ENCODE measurements at regions not wholly inside any gene's neighbourhood (a gene's known extent, or its start where the extent isn't known, plus 50 kb on each side); places are given as distances from the start of the nearest gene placed in this dataset.

DNA sequence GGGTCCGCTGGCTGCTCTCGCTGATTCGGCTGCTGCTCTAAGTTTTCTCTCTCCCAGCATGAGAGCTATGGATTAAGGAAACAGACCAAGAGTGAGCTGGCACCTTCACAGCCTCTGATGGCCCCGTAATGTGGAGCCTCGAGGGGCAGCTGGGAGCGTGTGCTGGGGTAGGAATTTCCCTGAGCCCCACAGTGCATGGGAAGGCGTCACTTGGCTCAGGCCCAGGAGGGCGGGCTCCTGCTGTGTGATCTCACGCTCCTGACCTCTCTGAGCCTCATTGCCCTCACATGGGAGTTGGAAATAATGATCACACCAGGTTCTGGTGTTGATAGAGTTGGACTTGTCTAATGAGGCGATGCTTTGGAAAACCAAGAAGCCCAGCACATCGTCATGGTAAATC lies 238.6 kb upstream of the CRY1 start:
- intact Hi-C loops (cut with DNase I): no loop called here
- no peak for ATAC-seq
- no peak for DNase-seq (ENCODE audit: low spot score)

DNA sequence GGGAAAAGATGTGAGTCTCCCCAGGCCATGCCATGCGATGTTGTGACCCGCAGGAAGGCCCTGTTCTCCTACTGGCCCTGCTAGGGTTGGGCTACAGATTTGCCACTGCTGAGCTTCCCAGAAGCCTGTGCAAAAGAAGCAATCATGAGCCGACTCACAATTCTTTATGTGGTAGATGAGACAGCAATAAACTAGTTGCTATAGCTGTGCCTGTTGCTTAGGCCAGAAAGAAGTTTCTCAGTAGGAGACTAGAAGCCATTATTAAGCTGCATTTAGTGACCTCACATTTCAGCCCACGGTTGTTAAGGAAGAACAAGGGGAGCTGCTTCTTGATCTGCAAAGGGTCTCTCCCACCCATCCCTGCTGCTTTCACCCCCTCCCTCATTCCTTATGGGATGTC lies 239.4 kb upstream of the CRY1 start:
- no peak for DNase-seq (ENCODE audit: low spot score)
- ATAC-seq: no peak
- intact Hi-C loops (cut with DNase I): no loop called here

GRCh38 chr12:107335802-107336570 lies 242.6 kb upstream of the CRY1 start:
- intact Hi-C loops (cut with DNase I): no loop called here
- ATAC-seq: no peak
- DNase-seq (ENCODE audit: low spot score): no peak

- ATAC-seq (no peak), DNase-seq (ENCODE audit: low spot score) (no peak)
- intact Hi-C loops (cut with DNase I): no loop called here
Observed at GRCh38 chr12:107336695-107337094, 243.3 kb upstream of the CRY1 start.

DNA sequence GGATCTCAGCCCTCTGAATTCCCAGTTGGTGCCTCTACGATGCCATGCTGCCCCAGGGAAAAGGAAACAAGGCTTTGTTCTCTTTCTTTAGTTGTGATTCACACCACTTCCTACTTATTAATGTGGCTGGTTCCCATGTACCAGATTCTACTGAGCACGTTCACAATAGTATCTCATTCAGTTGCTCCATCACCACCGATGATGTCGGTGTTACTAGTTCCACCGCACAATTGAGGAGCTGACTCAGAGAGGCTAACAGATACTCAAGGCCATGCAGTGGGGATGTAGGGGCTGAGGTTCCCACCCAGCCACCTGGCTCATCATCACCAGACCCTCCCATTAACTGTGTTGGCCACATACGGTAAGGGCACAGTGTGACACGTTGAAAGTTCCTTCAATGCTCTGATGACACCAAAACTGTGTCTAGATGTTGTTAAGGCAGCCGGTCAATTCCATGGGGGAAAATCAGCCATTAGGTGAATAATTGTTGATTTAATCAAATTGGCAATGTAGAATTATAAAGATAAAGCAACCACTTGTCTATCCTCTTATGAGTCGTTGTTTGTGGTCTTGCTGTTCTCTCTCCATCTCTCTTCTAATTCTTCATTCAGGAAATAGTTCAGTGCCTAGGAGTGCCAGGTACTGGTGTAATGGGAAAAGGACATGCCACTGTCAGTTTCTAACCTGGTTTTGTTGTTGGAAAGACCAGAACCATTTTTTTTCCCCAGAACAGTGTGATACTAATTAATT lies 244.2 kb upstream of the CRY1 start:
- intact Hi-C loops (cut with DNase I): no loop called here
- DNase-seq (ENCODE audit: low spot score): no peak
- ATAC-seq: no peak

DNA sequence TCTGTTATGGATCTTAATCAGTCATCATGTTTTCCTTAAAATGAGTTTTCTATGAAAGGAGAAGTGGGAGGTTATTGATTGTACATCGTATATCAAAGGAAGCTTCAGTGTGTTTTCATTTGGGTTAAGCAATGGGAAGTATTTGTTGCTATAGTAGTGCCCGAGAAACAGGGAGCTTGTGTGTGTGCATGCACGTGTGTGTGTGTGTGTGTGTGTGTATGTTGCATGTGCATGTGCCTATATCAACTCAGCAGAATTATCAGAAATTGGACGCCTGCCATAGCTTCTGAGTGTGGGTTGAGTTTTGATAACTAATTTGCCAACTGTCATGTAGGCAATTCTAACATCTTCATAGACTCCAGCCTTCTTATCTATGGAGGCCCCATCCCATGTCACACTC lies 246.1 kb upstream of the CRY1 start:
- DNase-seq (ENCODE audit: low spot score) (no peak), ATAC-seq (no peak)
- intact Hi-C loops (cut with DNase I): no loop called here

DNA sequence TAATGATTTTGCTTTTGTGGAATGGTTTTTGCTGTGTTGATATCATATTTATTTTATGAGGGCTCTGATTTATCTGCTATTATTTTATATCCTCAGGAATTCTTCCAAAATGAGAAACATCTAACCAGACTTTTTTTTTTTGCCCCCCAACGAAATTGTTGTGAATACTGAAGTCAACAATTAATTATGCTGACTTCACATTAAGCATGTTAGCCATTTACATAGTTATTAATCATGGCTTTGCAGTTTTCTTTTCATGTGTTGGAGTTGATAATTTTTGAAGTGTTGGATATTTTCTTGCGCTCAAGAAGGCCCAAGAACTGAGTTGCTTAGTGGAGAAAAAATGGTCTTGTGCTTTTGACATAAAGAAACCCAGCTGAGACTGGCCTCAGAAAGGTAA lies 246.6 kb upstream of the CRY1 start:
- no peak for DNase-seq (ENCODE audit: low spot score)
- ATAC-seq: no peak
- intact Hi-C loops (cut with DNase I): no loop called here

GRCh38 chr12:107340898-107341297 lies 247.5 kb upstream of the CRY1 start:
- ATAC-seq (no peak), DNase-seq (ENCODE audit: low spot score) (no peak)
- intact Hi-C loops (cut with DNase I): no loop called here

GRCh38 chr12:107344035-107344808 lies 250.9 kb upstream of the CRY1 start:
- ATAC-seq (no peak), DNase-seq (ENCODE audit: low spot score) (no peak)
- intact Hi-C loops (cut with DNase I): no loop called here

GRCh38 chr12:107347261-107347660 lies 253.9 kb upstream of the CRY1 start:
- no peak for ATAC-seq
- intact Hi-C loops (cut with DNase I): no loop called here

GRCh38 chr12:107349008-107349747 lies 255.8 kb upstream of the CRY1 start:
- no peak for DNase-seq (ENCODE audit: low spot score)

More at GRCh38 chr12:107347261-107347660, 253.9 kb upstream of the CRY1 start:
- DNase-seq (ENCODE audit: low spot score): no peak

DNA sequence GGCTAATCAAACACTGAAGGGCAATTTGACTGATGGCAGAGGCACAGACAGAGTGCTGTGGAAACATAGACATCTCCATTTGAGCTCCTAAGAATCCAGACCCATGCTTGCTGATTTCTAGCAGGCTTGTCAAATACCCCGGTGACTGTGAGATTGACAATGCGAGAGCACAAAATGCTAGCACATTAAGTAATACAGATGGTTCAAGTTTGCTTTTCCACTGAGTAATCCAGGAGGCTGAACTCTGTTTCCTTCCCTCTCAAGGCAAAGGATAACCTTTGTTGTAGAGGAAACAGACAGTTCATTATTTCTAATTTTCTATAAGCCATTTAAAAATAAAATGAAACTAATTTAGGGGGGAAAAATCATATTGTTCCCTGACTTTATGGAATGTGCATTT lies 256.5 kb upstream of the CRY1 start:
- DNase-seq (ENCODE audit: low spot score) (no peak), ATAC-seq (no peak)
- intact Hi-C loops (cut with DNase I): no loop called here

More at GRCh38 chr12:107349008-107349747, 255.8 kb upstream of the CRY1 start:
- peak; percentile 91 for ATAC-seq
- intact Hi-C loops (cut with DNase I): no loop called here

- DNase-seq (ENCODE audit: low spot score): no peak
- intact Hi-C loops (cut with DNase I): no loop called here
- no peak for ATAC-seq
Observed at GRCh38 chr12:107351109-107351508, 257.8 kb upstream of the CRY1 start.

DNA sequence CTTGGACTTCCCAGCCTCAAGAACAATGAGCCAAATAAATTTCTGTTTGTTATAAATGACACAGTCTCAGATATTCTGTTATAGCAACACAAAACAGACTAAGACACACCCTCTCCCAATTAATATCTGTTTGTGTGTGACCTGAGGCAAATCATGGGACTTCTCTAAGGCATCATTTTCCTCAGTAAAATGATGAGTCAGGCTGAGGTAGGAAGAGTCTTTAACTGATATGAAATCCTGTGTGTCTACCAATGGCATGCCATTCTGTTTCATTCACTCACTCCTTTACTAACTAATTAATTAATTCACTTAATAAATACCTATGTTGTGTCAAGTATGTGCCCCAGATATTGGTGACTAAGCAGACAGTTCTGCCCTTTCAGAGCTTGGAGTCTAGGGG lies 258.4 kb upstream of the CRY1 start:
- no peak for ATAC-seq
- intact Hi-C loops (cut with DNase I): no loop called here
- no peak for DNase-seq (ENCODE audit: low spot score)

DNA sequence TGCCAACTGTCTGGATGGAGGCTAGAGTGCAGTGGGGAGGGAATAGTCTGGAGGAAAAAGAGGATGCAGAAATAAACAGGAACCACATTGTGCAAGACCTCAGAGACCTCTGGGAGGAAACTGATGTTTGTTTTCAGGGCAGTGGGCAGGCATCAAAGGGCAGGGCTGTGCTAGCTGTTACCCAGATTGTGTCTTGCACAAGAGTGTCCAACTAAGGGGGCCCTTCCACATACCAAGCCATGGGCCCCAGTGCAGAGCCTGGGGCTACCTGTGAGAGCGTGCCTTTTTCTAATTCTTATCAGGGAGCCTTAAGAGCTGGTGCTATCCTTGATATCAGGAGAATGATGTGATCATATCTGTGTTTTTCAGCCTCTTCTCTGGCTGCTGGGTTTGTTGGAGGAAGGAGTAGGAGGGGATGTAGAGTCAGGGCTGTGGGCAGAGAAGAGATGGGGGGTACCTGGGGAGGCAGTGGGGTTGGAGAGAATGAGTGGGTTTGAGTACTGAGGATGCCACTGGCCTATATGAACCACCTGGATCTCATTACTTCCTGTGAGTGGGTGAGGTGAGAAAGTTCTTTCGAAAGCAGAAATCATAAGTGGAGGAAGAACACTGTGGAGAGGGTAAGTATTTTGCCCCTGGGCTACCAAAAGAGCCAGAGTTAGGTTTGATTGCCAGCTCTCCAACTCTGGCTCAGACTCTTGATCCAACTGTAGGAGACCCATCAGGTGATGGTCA lies 259.2 kb upstream of the CRY1 start:
- intact Hi-C loops (cut with DNase I): no loop called here
- DNase-seq (ENCODE audit: low spot score): no peak
- peak; percentile 74 for ATAC-seq

GRCh38 chr12:107353312-107353711 lies 260.0 kb upstream of the CRY1 start:
- no peak for ATAC-seq
- intact Hi-C loops (cut with DNase I): no loop called here
- no peak for DNase-seq (ENCODE audit: low spot score)

DNA sequence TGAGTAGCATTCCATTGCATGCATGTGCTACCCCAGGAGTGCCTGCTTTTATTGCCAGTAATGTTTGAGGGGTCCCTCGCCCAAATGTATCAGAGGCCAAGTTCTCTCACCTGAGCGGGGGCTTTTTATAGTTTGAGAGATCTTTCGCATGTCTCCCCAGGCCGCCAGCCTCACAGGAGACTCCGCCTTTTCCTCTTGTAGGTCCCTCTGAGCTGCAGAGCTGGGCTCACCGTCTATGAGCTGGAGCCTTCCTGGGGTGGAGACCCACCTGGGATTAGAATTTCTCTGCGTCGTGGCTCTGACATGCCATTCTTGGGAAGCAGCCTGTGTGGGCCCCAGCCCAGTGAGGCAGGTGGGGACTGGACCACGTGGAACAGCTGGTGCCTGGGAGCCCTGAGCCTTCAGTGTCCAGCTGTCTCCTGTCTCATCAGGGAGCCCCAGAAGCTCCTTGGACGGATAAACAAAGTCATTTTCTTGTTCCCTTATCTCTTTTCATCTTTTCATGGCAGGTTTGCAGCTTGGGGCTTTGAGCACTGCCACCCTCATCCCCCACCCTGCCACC lies 261.7 kb upstream of the CRY1 start:
- intact Hi-C loops (cut with DNase I): no loop called here
- DNase-seq (ENCODE audit: low spot score): no peak
- no peak for ATAC-seq

DNA sequence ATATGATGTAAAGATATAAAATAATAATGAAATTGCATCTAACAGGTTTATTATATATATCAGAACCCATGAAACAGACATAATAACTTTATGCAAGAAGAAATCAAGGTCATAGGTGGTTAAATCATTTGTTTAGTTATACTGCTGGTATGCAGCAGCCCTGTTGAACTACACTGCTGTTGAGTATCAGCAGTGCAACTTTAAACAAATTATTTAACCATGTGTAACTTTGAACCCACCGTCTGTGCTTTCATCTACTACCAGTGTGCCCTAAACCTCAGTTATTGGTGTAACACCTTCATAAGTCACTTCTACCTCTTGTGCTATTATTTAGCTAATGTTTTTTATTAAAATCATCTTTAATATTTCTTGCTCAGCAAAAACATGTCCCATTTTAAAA lies 262.3 kb upstream of the CRY1 start:
- intact Hi-C loops (cut with DNase I): no loop called here
- ATAC-seq: no peak
- no peak for DNase-seq (ENCODE audit: low spot score)

Measured in sciatic nerve (tissue), 2 donors.